ENCODE measurements at regions not wholly inside any gene's neighbourhood (a gene's known extent, or its start where the extent isn't known, plus 50 kb on each side); places are given as distances from the start of the nearest gene placed in this dataset.

DNA sequence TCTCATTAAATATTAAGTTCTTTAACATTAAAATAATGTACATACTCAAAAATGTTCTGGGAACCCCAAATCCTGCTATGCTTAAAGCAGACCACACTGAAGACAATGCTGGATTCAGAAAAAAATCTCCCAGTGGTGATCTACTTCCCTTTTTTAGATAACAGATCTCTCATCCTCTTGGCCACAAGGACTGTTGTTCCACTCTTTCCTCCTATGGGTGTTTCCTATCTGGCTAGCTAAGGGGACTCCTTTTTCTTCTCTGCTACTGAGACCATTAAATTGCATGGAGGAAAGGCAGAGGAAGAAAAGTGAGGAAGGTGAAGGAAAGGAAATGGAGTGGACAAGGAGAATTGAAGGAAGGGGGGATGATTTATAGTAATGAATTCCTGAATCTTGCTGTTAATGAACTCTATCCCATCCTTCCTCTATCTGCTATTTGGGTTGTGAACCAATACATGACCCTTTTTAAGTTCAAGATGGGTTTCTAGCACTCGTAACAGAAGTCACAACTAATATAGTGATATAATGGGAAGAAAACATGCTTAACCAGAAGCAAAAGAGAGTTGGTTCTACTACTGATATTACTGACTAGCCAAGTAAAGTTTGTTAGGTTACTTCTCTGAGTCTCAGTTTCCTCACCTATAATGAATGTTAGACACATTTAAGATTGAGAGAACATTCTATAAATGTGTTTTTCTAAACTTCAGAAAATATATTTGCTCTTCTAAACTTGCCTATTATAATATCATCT lies 53.2 kb downstream of the PIK3C2A start:
- Histone ChIP-seq H3K4me1 (ENCODE audit: control insufficient read depth, insufficient read depth, low read length) (no peaks in the 10 kb centered on the region), H3K27ac (ENCODE audit: low read length) (no peak overlapping the region), H3K36me3 (ENCODE audit: control insufficient read depth, insufficient read depth, low read length) (no peaks in the 10 kb centered on the region), H3K9me3 (ENCODE audit: control insufficient read depth, insufficient read depth, low read depth, low read length) (no peaks in the 10 kb centered on the region), H3K27me3 (ENCODE audit: control insufficient read depth, insufficient read depth, low read length) (no peaks in the 10 kb centered on the region), H3K4me3 (ENCODE audit: low read depth in 2 of 2, low read length in 2 of 2) (no peak overlapping the region)
- ChIA-PET CTCF (no interaction called here), POLR2A (no interaction called here)
- in situ Hi-C loops (cut with HindIII; ENCODE audit: low pct_unique_long_range_greater_than_20kb, low sequenced_read_pairs) (no loop called here), intact Hi-C loops (cut with micrococcal nuclease; ENCODE audit: unreplicated experiment) (no loop called here)
- no TSS peak for BruUV-seq (replicated peaks)
- TF ChIP-seq POLR2AphosphoS5 (IDR thresholded peaks at IDR 0.05; ENCODE audit: low read depth, low read length), result no peak
- no peak for TF ChIP-seq SIN3A (IDR thresholded peaks at IDR 0.05; ENCODE audit: borderline replicate concordance, insufficient read depth, low read depth, low read length)
- ATAC-seq (no peak), DNase-seq (ENCODE audit: low read depth, low spot score) (no peak)

DNA sequence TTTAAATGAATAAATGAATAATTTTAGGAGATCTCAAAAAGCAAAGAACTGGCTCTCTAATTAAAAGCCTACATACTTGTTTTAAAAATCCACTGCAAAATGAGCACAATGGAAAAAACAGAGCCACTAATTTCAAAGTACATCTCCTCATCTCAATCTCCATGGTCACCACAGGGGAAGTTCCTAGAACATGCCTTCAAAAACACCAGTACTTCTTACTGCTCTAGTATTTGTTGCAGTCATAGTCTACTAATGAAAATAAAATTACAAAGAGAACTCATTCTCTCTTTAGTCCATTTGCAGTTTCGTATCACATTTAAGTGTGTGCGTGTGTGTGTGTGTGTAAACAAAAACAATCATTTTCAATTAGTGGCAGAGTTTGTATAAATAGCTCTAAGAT lies 54.0 kb downstream of the PIK3C2A start:
- ChIA-PET CTCF (no interaction called here), POLR2A (no interaction called here)
- BruUV-seq (replicated peaks), result no TSS peak
- H3K4me3 ChIP-seq (ENCODE audit: low read depth in 2 of 2, low read length in 2 of 2), result no peak overlapping the region
- H3K27me3 ChIP-seq (ENCODE audit: control insufficient read depth, insufficient read depth, low read length), result no peaks in the 10 kb centered on the region
- no peak for TF ChIP-seq SIN3A (IDR thresholded peaks at IDR 0.05; ENCODE audit: borderline replicate concordance, insufficient read depth, low read depth, low read length)
- no peak for TF ChIP-seq POLR2AphosphoS5 (IDR thresholded peaks at IDR 0.05; ENCODE audit: low read depth, low read length)
- TF ChIP-seq TCF7L2 (IDR thresholded peaks at IDR 0.05; ENCODE audit: low read depth, low read length), result no peak
- TF ChIP-seq, protein P1, sequence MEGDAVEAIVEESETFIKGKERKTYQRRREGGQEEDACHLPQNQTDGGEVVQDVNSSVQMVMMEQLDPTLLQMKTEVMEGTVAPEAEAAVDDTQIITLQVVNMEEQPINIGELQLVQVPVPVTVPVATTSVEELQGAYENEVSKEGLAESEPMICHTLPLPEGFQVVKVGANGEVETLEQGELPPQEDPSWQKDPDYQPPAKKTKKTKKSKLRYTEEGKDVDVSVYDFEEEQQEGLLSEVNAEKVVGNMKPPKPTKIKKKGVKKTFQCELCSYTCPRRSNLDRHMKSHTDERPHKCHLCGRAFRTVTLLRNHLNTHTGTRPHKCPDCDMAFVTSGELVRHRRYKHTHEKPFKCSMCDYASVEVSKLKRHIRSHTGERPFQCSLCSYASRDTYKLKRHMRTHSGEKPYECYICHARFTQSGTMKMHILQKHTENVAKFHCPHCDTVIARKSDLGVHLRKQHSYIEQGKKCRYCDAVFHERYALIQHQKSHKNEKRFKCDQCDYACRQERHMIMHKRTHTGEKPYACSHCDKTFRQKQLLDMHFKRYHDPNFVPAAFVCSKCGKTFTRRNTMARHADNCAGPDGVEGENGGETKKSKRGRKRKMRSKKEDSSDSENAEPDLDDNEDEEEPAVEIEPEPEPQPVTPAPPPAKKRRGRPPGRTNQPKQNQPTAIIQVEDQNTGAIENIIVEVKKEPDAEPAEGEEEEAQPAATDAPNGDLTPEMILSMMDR (IDR thresholded peaks at IDR 0.05), result no peak
- TF ChIP-seq, protein P2, sequence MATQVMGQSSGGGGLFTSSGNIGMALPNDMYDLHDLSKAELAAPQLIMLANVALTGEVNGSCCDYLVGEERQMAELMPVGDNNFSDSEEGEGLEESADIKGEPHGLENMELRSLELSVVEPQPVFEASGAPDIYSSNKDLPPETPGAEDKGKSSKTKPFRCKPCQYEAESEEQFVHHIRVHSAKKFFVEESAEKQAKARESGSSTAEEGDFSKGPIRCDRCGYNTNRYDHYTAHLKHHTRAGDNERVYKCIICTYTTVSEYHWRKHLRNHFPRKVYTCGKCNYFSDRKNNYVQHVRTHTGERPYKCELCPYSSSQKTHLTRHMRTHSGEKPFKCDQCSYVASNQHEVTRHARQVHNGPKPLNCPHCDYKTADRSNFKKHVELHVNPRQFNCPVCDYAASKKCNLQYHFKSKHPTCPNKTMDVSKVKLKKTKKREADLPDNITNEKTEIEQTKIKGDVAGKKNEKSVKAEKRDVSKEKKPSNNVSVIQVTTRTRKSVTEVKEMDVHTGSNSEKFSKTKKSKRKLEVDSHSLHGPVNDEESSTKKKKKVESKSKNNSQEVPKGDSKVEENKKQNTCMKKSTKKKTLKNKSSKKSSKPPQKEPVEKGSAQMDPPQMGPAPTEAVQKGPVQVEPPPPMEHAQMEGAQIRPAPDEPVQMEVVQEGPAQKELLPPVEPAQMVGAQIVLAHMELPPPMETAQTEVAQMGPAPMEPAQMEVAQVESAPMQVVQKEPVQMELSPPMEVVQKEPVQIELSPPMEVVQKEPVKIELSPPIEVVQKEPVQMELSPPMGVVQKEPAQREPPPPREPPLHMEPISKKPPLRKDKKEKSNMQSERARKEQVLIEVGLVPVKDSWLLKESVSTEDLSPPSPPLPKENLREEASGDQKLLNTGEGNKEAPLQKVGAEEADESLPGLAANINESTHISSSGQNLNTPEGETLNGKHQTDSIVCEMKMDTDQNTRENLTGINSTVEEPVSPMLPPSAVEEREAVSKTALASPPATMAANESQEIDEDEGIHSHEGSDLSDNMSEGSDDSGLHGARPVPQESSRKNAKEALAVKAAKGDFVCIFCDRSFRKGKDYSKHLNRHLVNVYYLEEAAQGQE (IDR thresholded peaks at IDR 0.05; ENCODE audit: insufficient read depth in 1 of 2, low read depth in 2 of 2, low read length in 1 of 2), result no peak
- H3K36me3 ChIP-seq (ENCODE audit: control insufficient read depth, insufficient read depth, low read length), result no peaks in the 10 kb centered on the region
- DNase-seq (ENCODE audit: low read depth, low spot score) (no peak), ATAC-seq (no peak)
- intact Hi-C loops (cut with micrococcal nuclease; ENCODE audit: unreplicated experiment) (no loop called here), in situ Hi-C loops (cut with HindIII; ENCODE audit: low pct_unique_long_range_greater_than_20kb, low sequenced_read_pairs) (no loop called here)
- no peaks in the 10 kb centered on the region for H3K4me1 ChIP-seq (ENCODE audit: control insufficient read depth, insufficient read depth, low read length)
- no peaks in the 10 kb centered on the region for H3K9me3 ChIP-seq (ENCODE audit: control insufficient read depth, insufficient read depth, low read depth, low read length)
- no peak overlapping the region for H3K27ac ChIP-seq (ENCODE audit: low read length)

DNA sequence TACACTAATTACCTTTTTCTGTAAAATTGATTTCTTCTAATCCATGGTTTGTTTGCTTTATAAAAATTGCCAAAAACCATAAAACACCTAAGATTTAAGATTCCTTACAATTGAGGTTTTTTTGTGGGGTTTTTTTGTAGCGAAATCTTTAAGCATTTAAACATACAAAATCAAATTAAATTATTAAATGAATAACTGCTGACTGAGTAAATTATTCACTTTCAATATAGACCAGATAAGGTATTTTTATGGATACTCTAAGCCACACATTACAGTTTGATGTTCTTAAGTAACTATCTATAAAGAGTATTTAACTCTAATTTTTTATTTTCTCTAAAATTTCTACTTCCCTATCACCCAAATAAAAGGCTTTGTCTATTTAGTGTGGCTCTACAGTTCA lies 55.5 kb downstream of the PIK3C2A start:
- BruUV-seq (replicated peaks), result no TSS peak
- ChIA-PET CTCF (no interaction called here), POLR2A (no interaction called here)
- no peak for ATAC-seq
- Histone ChIP-seq H3K27ac (ENCODE audit: low read length) (no peak overlapping the region), H3K36me3 (ENCODE audit: control insufficient read depth, insufficient read depth, low read length) (no peaks in the 10 kb centered on the region; the same call in none of the 2 replicates), H3K4me3 (ENCODE audit: low read depth in 2 of 2, low read length in 2 of 2) (no peak overlapping the region), H3K9me3 (ENCODE audit: control insufficient read depth, insufficient read depth, low read depth, low read length) (no peaks in the 10 kb centered on the region), H3K27me3 (ENCODE audit: control insufficient read depth, insufficient read depth, low read length) (no peaks in the 10 kb centered on the region), H3K4me1 (ENCODE audit: control insufficient read depth, insufficient read depth, low read length) (no peaks in the 10 kb centered on the region)
- in situ Hi-C loops (cut with HindIII; ENCODE audit: low pct_unique_long_range_greater_than_20kb, low sequenced_read_pairs), result no loop called here
- intact Hi-C loops (cut with micrococcal nuclease; ENCODE audit: unreplicated experiment), result no loop called here
- no peak for TF ChIP-seq TCF7L2 (IDR thresholded peaks at IDR 0.05; ENCODE audit: low read depth, low read length)
- TF ChIP-seq SIN3A (IDR thresholded peaks at IDR 0.05; ENCODE audit: borderline replicate concordance, insufficient read depth, low read depth, low read length), result no peak
- no peak for TF ChIP-seq POLR2AphosphoS5 (IDR thresholded peaks at IDR 0.05; ENCODE audit: low read depth, low read length)
- TF ChIP-seq, protein P2 (IDR thresholded peaks at IDR 0.05; ENCODE audit: insufficient read depth in 1 of 2, low read depth in 2 of 2, low read length in 1 of 2), result no peak
- TF ChIP-seq, protein P1 (IDR thresholded peaks at IDR 0.05), result no peak
- no peak for DNase-seq (ENCODE audit: low read depth, low spot score)
